HG03135 (cell line): ENCODE measurements at regions not wholly inside any gene's neighbourhood (a gene's known extent, or its start where the extent isn't known, plus 50 kb on each side); places are given as distances from the start of the nearest gene placed in this dataset.
"Not testable (repeated sequence)": the region's sequence is repeated elsewhere in the genome, so short reads cannot be mapped to it uniquely, and the experiment has no call there.

Experiments
- ATAC-seq: cut with Tn5 transposase; IDR thresholded peaks from one replicate; pipeline ENCODE4 v1.9.1; 2021; ENCODE audit warnings: mild to moderate bottlenecking, moderate library complexity; ENCODE audit not compliant: unreplicated experiment

DNA sequence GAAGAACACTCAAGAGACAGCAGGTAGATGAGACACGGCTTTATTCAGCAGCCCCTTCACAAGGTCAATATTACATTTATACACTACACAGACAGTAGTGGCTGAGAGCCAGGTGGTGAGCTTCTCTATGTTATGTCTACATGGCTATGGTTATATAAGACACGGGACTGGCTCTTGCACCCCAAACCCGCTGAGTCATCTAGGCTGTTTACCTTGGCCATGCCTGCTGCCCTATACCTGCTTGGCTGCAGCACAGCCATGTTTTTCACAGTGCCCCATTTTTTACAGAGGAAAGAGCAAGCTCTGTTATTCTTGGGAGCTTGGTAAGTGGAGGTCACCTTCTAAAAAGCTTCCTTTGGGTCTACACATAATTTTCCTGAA, 231.6 kb downstream of the IGSF11 start:
- no peak for ATAC-seq

DNA sequence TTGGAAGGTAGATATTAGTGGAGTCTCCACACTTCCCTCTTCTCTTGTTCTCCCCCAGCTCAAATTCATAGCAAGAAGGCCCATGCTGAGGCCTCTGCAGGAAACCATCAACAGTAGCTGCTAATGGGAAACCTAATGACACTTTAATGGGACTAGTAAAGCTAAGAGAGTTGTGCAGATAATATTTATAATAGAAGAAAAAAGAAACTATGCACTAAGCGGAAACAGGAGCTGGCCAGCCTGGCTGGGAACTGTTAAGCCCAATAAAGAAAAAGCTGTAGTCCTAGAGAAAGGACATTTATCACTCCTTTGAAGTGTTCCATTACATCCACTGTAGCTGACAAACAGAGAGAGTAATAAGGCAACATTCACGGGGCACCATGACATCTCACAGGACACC, 229.6 kb downstream of the IGSF11 start:
- ATAC-seq: no peak

DNA sequence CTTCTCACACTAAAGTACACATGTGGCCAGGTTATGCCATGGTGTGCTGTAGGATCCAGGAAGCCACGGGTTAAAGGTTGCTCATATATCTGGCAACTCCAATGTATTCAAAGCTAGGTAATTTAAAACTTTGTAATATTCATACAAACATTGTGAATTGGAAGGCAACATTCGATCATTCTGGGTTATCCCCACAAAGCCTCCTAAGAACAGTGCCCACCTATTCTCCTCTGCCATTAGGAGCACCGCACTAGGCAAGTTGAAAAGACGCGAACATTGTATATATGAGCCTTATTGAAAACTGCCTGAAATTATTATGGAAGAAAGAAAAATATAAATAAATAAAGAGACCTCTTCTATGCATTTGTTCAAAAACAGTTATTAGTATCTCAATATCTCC, 228.2 kb downstream of the IGSF11 start:
- no peak for ATAC-seq

DNA sequence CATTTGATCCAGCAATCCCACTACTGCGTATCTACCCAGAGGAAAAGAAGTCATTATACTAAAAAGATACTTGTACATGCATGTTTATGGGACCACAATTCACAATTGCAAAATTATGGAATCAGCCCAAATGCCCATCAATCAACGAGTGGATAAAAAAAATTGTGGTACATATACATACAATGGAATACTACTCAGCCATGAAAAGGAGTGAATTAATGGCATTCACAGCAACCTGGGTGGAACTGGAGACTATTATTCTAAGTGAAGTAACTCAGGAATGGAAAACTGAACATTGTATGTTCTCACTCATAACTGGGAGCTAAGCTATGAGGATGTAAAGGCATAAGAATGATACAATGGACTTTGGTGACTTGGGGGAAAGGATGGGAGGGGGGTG, 227.3 kb downstream of the IGSF11 start:
- not testable (repeated sequence) for ATAC-seq

DNA sequence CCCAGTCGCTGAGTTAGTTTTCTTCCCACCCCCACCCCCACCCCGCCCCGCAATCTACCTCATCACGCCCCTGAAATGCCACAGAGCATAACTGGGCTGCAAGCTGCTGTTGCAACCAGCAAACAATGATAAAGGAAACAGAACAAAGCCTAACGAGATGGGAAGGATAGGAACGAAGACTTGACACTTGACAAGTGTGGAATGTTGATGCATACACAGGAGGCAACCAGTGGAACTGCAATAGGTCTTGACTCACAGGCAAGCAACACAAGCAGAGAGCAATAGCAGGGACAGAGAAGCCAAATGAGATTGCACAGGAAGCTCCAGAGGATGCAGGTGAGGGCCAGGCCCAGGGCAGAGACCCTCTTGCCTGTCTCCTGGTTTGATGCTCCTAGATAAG, 225.9 kb downstream of the IGSF11 start:
- ATAC-seq: no peak

DNA sequence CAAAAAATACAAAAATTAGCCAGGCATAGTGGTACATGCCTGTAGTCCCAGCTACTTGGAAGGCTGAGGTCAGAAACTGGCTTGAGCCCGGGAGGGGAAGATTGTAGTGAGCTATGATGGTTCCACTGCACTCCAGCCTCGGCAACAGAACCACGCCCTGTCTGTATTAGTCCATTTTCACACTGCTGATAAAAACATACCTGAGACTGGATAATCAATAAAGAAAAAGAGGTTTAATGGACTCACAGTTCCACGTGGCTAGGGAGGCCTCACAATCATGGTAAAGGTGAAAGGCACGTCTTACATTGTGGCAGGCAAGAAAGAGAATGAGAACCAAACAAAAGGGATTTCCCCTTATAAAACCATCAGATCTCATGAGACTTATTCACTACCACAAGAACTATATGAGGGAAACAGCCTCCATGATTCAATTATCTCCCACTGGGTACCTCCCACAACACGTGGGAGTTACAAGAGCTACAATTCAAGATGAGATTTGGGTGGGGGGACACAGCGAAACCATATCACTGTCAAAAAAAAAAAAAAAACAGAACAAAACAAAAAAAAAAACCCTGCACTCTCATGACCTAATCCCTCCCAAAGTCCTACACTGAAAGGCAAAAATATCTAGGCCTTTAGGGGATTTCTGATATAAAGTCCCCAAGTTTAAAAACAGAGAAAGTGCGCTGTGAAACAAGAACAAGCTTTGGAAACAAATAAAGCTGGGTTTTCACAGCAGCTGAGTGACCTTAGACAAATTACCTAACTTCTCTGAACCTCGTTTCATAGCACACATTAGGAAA, 224.7 kb downstream of the IGSF11 start:
- ATAC-seq: peak; percentile 53

DNA sequence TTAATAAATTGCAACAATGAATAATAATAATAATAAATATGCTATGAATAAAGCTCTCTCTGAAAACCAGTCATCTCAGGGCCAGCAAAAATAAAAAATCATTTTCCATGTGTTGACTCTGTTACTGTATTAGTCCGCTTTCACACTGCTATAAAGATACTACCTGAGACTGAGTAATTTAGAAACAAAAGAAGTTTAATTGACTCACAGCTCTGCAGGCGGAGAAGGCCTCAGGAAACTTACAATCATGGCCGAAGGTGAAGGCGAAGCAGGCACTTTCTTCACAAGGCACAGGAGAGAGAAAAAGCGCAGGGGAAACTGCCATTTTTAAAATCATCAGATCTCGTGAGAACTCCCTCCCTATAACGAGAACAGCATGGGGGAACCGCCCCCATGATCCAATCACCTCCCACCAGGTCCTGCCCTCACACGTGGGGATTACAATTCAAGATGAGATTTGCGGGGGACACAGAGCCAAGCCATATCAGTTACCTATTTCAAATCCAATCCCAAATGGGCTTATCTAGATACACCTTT, 224.1 kb downstream of the IGSF11 start:
- ATAC-seq: peak; percentile 19

DNA sequence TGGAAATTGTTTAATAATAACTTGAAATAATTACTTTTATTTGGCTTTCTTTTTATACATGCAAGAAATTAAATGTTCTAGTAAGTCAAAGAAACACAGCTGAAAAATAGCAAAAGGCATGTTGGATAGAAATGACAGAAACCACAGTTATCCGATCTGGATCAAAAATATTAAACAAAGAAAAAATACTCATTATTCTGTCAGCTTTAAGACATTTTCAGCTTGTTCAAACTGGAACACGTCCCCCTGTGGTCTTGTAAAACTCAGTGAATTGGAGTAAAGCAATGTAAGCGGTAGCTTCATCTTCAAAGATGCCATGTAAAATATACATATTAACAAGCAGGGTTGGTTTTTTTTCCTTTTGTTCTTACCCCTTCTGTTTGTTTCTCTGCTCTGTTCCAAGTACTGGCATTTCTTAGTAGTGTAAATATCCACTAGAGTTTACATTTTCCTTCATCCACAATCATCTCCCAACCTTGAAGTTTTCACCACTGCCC, 223.4 kb downstream of the IGSF11 start:
- no peak for ATAC-seq

DNA sequence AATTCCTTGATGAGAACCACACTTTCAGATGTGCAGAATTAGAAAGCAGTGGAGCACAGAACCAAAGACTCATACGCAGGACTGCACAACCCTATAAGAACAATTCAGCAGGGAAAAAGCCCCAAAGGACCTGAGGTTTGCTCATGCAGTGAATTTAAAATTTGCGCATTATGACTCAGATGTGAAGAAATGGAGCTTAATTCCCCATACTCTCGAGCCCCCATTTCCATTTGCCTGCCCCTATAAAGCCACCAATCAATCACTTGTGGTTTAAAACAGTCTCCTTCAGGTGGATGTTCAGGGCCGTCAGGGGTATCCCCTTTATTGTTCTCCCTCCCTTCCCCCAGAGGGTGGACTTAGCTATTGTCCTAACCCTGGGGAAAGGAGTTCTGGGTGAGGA, 221.2 kb downstream of the IGSF11 start:
- ATAC-seq: no peak

DNA sequence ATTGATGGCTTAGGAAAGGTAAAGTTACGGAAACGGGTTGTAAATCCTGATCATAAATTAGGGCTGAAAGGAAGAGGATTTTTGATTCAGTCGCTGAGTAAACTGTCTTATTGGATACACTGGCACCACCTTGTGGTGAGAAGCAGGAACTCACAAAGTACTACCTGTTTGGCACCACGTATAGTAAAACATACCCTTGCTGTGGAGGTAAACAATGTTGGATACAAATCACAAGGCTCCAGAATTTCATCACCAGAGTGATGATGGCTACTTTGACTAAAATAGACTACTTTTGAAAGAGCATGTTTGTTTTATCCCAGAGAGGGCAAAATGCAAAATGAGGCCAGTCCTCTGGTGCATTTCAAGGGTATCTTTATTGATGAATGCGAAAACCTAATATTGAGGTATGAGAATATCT, 216.9 kb downstream of the IGSF11 start:
- ATAC-seq: peak; percentile 79

DNA sequence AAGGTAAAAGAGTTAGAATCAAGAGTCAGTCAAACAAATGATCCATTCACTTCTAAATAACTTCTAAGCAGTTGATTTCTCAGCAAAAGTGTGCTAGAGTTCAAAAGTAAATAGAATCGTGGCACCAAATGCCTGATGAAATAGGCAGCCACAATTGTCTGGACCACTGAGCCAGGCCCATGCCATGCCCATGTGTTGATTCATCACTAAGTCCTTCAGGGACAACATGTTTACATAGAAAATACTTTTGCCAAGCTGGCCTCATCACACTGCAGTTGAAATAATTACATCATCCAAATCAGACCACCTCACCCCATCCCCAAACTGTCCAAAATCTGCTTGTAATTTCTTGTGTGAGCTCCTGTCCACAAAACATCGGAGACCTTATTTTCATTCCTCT, 216.3 kb downstream of the IGSF11 start:
- ATAC-seq: no peak

DNA sequence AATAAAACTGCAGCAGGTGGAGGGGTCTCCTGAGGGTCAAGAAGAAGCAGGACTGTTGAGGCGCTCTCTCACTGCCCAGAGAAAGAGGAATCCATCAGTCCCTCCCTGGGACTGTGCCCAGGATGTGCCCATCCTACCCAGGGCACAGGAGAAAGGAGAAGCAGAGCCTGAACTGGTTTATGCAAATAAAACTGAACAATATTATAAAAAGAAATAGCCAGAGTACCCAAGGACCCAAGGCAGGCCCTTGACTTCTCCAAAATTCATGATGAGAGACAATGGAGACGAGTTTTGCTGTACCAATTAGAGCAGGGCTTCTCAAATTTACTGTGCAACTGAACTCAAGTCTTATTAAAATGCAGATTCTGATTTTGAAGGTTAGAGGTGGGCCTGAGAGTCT, 211.0 kb downstream of the IGSF11 start:
- ATAC-seq: no peak

DNA sequence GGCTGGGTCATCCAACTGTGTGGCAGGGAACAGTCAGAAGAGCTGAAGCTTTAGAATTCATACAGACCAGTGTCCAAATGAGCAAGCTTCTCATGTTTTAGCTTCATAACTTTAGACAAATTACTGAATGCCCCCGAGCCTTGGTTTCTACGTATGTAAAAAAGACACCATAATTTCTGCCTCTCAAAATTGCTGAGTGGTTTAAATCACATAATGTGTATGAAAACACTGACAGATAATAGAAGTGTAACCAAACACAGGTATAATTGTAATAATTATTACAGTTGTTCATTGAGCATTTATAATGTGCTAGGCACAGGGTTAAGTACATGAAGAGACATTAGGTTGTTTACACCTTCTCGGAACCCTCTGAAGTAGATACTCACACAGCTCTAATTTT, 207.2 kb downstream of the IGSF11 start:
- no peak for ATAC-seq

DNA sequence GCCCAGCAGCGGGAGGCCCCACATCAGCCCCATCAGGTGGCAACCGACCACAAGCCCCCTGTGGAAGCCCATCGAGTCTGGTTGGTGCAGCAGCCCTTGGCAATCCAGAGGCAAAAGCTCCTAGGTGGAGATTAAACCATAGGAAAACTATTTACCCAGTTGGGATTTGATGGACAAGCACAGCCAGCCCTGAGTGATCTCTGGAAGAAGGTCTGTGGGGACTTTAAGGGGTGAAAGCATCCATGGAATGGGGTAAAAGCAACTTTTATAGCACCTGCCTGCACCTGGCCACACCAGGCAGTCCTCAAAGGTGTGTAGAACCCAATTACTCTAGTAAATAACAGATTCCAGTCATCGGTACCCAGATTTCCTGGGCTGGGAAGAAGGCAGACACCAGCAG, 206.3 kb downstream of the IGSF11 start:
- no peak for ATAC-seq

DNA sequence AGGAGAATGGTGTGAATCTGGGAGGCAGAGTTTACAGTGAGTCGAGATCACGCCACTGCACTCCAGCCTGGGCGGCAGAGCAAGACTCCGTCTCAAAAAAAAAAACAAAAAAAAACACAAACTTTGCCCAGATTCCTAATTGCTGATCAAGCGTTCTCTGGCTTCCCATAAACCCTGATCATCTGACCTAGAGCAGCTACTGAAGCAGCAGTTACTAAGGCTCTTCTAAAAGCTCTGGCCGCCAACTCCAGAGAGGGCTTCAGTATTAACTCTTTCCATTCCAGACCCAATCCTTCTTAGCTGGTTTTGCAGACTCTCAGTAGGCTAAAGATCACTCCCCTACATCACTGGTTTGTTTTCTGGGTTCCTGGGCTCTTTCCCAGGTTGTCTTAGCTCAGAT, 201.6 kb downstream of the IGSF11 start:
- no peak for ATAC-seq

DNA sequence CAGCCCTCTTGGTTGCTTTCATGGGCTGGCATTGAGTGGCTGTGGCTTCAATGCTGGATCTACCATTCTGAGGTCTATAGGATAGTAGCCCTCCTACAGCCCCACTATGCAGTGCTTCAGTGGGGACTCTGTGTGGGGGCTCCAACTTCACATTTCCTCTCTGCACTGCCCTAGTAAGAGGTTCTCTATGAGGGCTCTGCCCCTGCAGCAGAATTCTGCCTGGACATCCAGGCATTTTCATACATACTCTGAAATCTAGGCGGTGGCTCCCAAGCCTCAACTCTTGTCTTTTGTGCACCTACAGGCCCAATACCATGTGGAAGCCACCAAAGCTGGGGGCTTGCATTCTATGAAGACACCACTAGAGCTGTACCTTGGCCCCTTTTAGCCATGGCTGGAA, 195.8 kb downstream of the IGSF11 start:
- ATAC-seq: no peak

DNA sequence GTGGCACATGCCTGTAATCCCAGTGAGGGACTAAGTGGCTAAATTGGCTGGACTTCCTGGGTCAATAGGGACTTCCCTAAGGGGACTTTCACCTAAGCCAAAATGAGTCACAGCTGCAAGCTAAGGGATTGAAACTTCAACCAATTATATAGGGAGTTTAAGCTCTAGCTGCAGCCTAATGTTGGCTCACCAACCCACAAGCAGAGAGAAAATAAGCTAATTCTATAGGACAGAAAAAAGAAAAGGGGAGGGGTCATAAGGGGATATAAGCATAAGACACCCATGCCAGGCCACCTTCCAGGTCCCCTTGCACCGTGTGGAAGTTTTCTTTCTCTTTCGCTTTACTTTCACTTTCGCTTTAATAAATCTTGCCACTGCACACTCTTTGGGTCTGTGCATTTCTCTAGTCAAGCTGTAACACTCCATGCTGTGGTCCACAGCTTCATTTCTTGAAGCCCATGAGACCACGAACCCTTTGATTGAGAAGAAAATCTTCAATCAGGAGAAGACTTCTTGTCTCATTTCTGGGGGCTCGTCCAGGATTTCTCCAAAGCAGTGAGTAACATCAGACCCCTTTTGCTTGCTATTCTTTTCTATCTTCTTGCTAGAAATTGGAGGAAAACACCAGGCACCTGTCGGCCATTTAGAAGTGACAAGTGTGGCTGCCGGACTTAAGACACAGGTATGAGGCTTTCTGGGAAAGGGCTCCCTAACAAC, 192.3 kb downstream of the IGSF11 start:
- ATAC-seq: no peak

DNA sequence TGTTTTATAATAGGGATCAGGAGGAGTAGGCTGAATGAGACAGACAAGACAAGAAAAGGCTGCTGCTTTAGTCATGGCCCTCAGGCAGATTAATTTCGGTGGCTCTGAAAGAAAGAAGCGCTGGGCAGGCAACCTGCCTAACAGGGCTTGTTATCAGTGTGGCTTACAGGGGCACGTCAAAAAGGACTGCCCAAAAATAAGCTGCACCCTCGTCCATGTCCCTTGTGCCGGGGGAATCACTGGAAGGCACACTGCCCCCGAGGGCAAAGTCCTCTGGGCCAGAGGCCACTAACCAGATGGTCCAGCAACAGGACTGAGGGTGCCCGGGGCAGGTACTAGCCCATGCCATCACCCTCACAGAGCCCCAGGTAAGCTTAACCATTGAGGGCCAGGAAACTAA, 188.5 kb downstream of the IGSF11 start:
- ATAC-seq: no peak
